Cerebellar cortex (tissue), 1 donor: ENCODE measurements at regions not wholly inside any gene's neighbourhood (a gene's known extent, or its start where the extent isn't known, plus 50 kb on each side); places are given as distances from the start of the nearest gene placed in this dataset.

Source experiments
- DNase-seq: peaks from one replicate; pipeline ENCODE4 v3.0.0-alpha.2; 2015; ENCODE audit warnings: low spot score

- no peak for DNase-seq
These were observed 375.7 kb upstream of the CDH11 start for GRCh38 chr16:65497571-65497970.

GRCh38 chr16:65495106-65495505, 373.2 kb upstream of the CDH11 start:
- DNase-seq: no peak

GRCh38 chr16:65494609-65495008, 372.7 kb upstream of the CDH11 start:
- no peak for DNase-seq

GRCh38 chr16:65494080-65494479, 372.2 kb upstream of the CDH11 start:
- DNase-seq: no peak

- DNase-seq: no peak
These were observed 368.4 kb upstream of the CDH11 start for GRCh38 chr16:65490286-65490685.

GRCh38 chr16:65489531-65490023, 367.7 kb upstream of the CDH11 start:
- no peak for DNase-seq

GRCh38 chr16:65487231-65487630, 365.4 kb upstream of the CDH11 start:
- no peak for DNase-seq

- no peak for DNase-seq
These were observed 360.1 kb upstream of the CDH11 start for GRCh38 chr16:65481956-65482355.

- no peak for DNase-seq
These were observed 358.6 kb upstream of the CDH11 start for GRCh38 chr16:65480281-65481091.

GRCh38 chr16:65476448-65476955, 354.6 kb upstream of the CDH11 start:
- DNase-seq: no peak

- no peak for DNase-seq
These were observed 351.8 kb upstream of the CDH11 start for GRCh38 chr16:65473699-65474098.

- no peak for DNase-seq
These were observed 347.3 kb upstream of the CDH11 start for GRCh38 chr16:65469116-65469515.

GRCh38 chr16:65468133-65468532, 346.3 kb upstream of the CDH11 start:
- no peak for DNase-seq

GRCh38 chr16:65463652-65464260, 341.9 kb upstream of the CDH11 start:
- DNase-seq: no peak

GRCh38 chr16:65457084-65457483, 335.2 kb upstream of the CDH11 start:
- DNase-seq: no peak

GRCh38 chr16:65455761-65456160, 333.9 kb upstream of the CDH11 start:
- DNase-seq: no peak

GRCh38 chr16:65453646-65454045, 331.8 kb upstream of the CDH11 start:
- no peak for DNase-seq

GRCh38 chr16:65449526-65449925, 327.7 kb upstream of the CDH11 start:
- no peak for DNase-seq

- no peak for DNase-seq
These were observed 324.6 kb upstream of the CDH11 start for GRCh38 chr16:65446427-65446826.

GRCh38 chr16:65445313-65446260, 323.7 kb upstream of the CDH11 start:
- no peak for DNase-seq

- no peak for DNase-seq
These were observed 319.6 kb upstream of the CDH11 start for GRCh38 chr16:65441501-65441900.

- no peak for DNase-seq
These were observed 307.8 kb upstream of the CDH11 start for GRCh38 chr16:65429504-65430181.
